HG03521 (cell line): ENCODE measurements at regions not wholly inside any gene's neighbourhood (a gene's known extent, or its start where the extent isn't known, plus 50 kb on each side); places are given as distances from the start of the nearest gene placed in this dataset.
"Not testable (repeated sequence)": the region's sequence is repeated elsewhere in the genome, so short reads cannot be mapped to it uniquely, and the experiment has no call there.

ENCODE experiments used
- ATAC-seq: cut with Tn5 transposase; IDR thresholded peaks from one replicate; pipeline ENCODE4 v1.9.1; 2021; ENCODE audit warnings: mild to moderate bottlenecking, moderate library complexity; ENCODE audit not compliant: unreplicated experiment

- not testable (repeated sequence) for ATAC-seq
Measured at GRCh38 chr6:90885137-90885536, 298.3 kb upstream of the MAP3K7 start.

- no peak for ATAC-seq
Measured at GRCh38 chr6:90877616-90878015, 290.7 kb upstream of the MAP3K7 start.

GRCh38 chr6:90874931-90875330, 288.1 kb upstream of the MAP3K7 start:
- ATAC-seq: no peak

GRCh38 chr6:90872981-90873380, 286.1 kb upstream of the MAP3K7 start:
- ATAC-seq: no peak

- ATAC-seq: no peak
Measured at GRCh38 chr6:90870561-90870960, 283.7 kb upstream of the MAP3K7 start.

GRCh38 chr6:90868656-90869055, 281.8 kb upstream of the MAP3K7 start:
- ATAC-seq: no peak

GRCh38 chr6:90868256-90868655, 281.4 kb upstream of the MAP3K7 start:
- no peak for ATAC-seq

GRCh38 chr6:90865513-90865912, 278.6 kb upstream of the MAP3K7 start:
- ATAC-seq: no peak

GRCh38 chr6:90863043-90863442, 276.2 kb upstream of the MAP3K7 start:
- no peak for ATAC-seq

GRCh38 chr6:90860822-90861601, 274.1 kb upstream of the MAP3K7 start:
- ATAC-seq: no peak

GRCh38 chr6:90859612-90860011, 272.7 kb upstream of the MAP3K7 start:
- no peak for ATAC-seq

- no peak for ATAC-seq
Measured at GRCh38 chr6:90859056-90859455, 272.2 kb upstream of the MAP3K7 start.

- no peak for ATAC-seq
Measured at GRCh38 chr6:90849686-90850085, 262.8 kb upstream of the MAP3K7 start.

GRCh38 chr6:90846824-90847223, 260.0 kb upstream of the MAP3K7 start:
- ATAC-seq: no peak

GRCh38 chr6:90835596-90836212, 248.8 kb upstream of the MAP3K7 start:
- no peak for ATAC-seq

- ATAC-seq: no peak
Measured at GRCh38 chr6:90829311-90829710, 242.4 kb upstream of the MAP3K7 start.

- ATAC-seq: no peak
Measured at GRCh38 chr6:90820436-90820835, 233.6 kb upstream of the MAP3K7 start.

GRCh38 chr6:90819483-90819882, 232.6 kb upstream of the MAP3K7 start:
- ATAC-seq: no peak

GRCh38 chr6:90818163-90818562, 231.3 kb upstream of the MAP3K7 start:
- ATAC-seq: no peak

- ATAC-seq: no peak
Measured at GRCh38 chr6:90816764-90817163, 229.9 kb upstream of the MAP3K7 start.

GRCh38 chr6:90811596-90812226, 224.8 kb upstream of the MAP3K7 start:
- no peak for ATAC-seq

- ATAC-seq: no peak
Measured at GRCh38 chr6:90809035-90809434, 222.2 kb upstream of the MAP3K7 start.
